ENCODE measurements at regions not wholly inside any gene's neighbourhood (a gene's known extent, or its start where the extent isn't known, plus 50 kb on each side); places are given as distances from the start of the nearest gene placed in this dataset.

DNA sequence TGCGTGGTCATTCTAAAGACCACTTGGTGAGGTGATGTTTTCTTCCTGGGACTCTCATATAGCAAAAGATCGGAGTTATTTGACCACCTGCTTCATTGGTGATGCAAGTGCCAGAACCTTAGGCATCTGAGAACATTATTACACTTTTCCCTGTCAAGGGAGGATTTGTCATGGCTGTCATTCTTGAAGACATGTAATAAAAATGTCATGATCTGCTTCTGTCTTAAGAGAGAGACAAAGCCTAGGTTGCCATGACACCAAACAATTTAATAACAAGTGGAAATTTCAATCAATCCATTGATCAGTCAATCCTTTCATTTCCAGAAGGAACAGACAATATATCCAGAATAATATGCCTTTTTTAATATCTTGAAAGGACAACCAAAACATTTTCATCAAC is 97.9 kb upstream of the OR13H1 start:
- TF ChIP-seq CTCF (conservative IDR thresholded peaks at IDR 0.05 in 1 of 2, IDR thresholded peaks at IDR 0.05 in 1 of 2; ENCODE audit: low read depth in 1 of 2, low read length in 2 of 2) (no peak), EZH2 (IDR thresholded peaks at IDR 0.05; ENCODE audit: low read length, missing control alignments) (no peak)
